ENCODE measurements at regions not wholly inside any gene's neighbourhood (a gene's known extent, or its start where the extent isn't known, plus 50 kb on each side); places are given as distances from the start of the nearest gene placed in this dataset.

GRCh38 chr5:25488119-25488518 lies 843.3 kb upstream of the CDH10 start:
- TF ChIP-seq CTCF (IDR thresholded peaks at IDR 0.05 in 8 of 11, conservative IDR thresholded peaks at IDR 0.05 in 3 of 11) (no peak), POLR2A (IDR thresholded peaks at IDR 0.05) (no peak)
